HepG2 (cell line): ENCODE measurements at regions not wholly inside any gene's neighbourhood (a gene's known extent, or its start where the extent isn't known, plus 50 kb on each side); places are given as distances from the start of the nearest gene placed in this dataset.

Experiments
- ATAC-seq: fragments of 200-7000 bp; cut with Tn5 transposase; 3 replicates; pipeline ENCODE4 v1.9.1; 2020; ENCODE audit warnings: mild to moderate bottlenecking, moderate library complexity
- BruUV-seq: library from RNA; stranded (reverse); fragments of 400-500 nt; replicated peaks from 2 replicates; lab custom pipeline; 2021; lab: Mats Ljungman, UMichigan
- CTCF ChIA-PET: fragments of 300-600 bp; formaldehyde crosslinking; extraction: SDS; loops from one replicate; lab custom pipeline; 2021; ENCODE audit warnings: low total read pairs, inconsistent platforms, low intra/inter-chr PET ratio; lab: Yijun Ruan, JAX
- POLR2A ChIA-PET: fragments of 350-600 bp; sonication (Branson Sonifier 250); formaldehyde crosslinking; loops from one replicate; lab custom pipeline; 2020; ENCODE audit warnings: antibody characterized with exemption, inconsistent platforms; lab: Yijun Ruan, JAX
- DNase-seq: peaks from one replicate; pipeline ENCODE4 v3.0.0-alpha.2; 2015; ENCODE audit warnings: low spot score
- FAIRE-seq: peaks from 3 replicates; lab custom pipeline; 2011; peaks lifted over from hg19 to GRCh38; lab: Jason Lieb, UNC
- H2AFZ ChIP-seq: one replicate; pipeline ENCODE4 v1.6.1; 2011; ENCODE audit warnings: low read length, inconsistent platforms
- H3K27ac ChIP-seq: fragments of 300-600 bp; 3 replicates; pipeline ENCODE4 v1.8.0; 2011; ENCODE audit warnings: mixed run types, mild to moderate bottlenecking, mixed read lengths, low read length, inconsistent platforms; ENCODE audit not compliant: insufficient read depth; ENCODE audit errors: extremely low read length
- H3K27me3 ChIP-seq, 2 experiments: fragments of 200-600 bp in 1 of 2; 2 replicates in 1 of 2; 3 replicates in 1 of 2; pipeline versions ENCODE4 v1.6.0 to v1.8.0; 2011; ENCODE audit warnings: low read length in 2 of 2, mild to moderate bottlenecking in 2 of 2, moderate library complexity in 2 of 2, inconsistent platforms in 1 of 2; ENCODE audit not compliant: insufficient read depth in 2 of 2, control insufficient read depth in 1 of 2
- H3K36me3 ChIP-seq, 2 experiments: fragments of 200-600 bp in 1 of 2; replicated peaks in 1 of 2; 2 replicates in 1 of 2; 3 replicates in 1 of 2; pipeline versions ENCODE4 v1.5.1 to v1.8.0; 2011; ENCODE audit warnings: low read length in 2 of 2, inconsistent platforms in 1 of 2; ENCODE audit not compliant: insufficient read depth in 2 of 2, control insufficient read depth in 1 of 2
- H3K4me1 ChIP-seq: 2 replicates; pipeline ENCODE4 v1.5.1; 2012; ENCODE audit warnings: low read length, inconsistent platforms; ENCODE audit not compliant: insufficient read depth
- H3K4me2 ChIP-seq: 2 replicates; pipeline ENCODE4 v1.6.0; 2011; ENCODE audit warnings: low read depth, low read length, inconsistent platforms
- H3K4me3 ChIP-seq, 3 experiments: fragments of 200-600 bp in 1 of 3; sonication (generic), shearing (Covaris generic) in 1 of 3; replicated peaks in 1 of 3; 2 replicates each; pipeline ENCODE4 v1.5.1; 2011 to 2016; ENCODE audit warnings: low read length in 3 of 3, inconsistent platforms in 2 of 3, low read depth in 2 of 3, mild to moderate bottlenecking in 2 of 3, control low read depth in 1 of 3, mixed read lengths in 1 of 3; ENCODE audit not compliant: insufficient read depth in 1 of 3
- H3K79me2 ChIP-seq: one replicate; pipeline ENCODE4 v1.6.1; 2011; ENCODE audit warnings: low read length, inconsistent platforms; ENCODE audit not compliant: insufficient read depth
- H3K9ac ChIP-seq: 2 replicates; pipeline ENCODE4 v1.6.0; 2011; ENCODE audit warnings: mild to moderate bottlenecking, low read depth, low read length, inconsistent platforms; ENCODE audit not compliant: insufficient read depth
- H3K9me3 ChIP-seq: 2 replicates; pipeline ENCODE4 v1.5.1; 2012; ENCODE audit warnings: mild to moderate bottlenecking, low read length
- H4K20me1 ChIP-seq: 2 replicates; pipeline ENCODE4 v1.6.0; 2011; ENCODE audit warnings: inconsistent platforms, mild to moderate bottlenecking, low read length, moderate library complexity; ENCODE audit not compliant: insufficient read depth
- CREB1 ChIP-seq, 2 experiments: fragments of 450-650 bp in 1 of 2; IDR thresholded peaks; 2 replicates each; pipeline ENCODE4 v1.6.1; 2016 to 2017; ENCODE audit warnings: control low read depth in 1 of 2, mild to moderate bottlenecking in 1 of 2, missing compliant biosample characterization in 1 of 2, missing genetic modification characterization in 1 of 2
- HDAC6 ChIP-seq: fragments of 200-600 bp; sonication (generic); IDR thresholded peaks from 2 replicates; pipeline ENCODE4 v1.7.0; 2017; ENCODE audit warnings: mild to moderate bottlenecking, antibody characterized with exemption, low read length, low read depth
- NFKBIZ ChIP-seq: IDR thresholded peaks from 2 replicates; pipeline ENCODE4 v1.6.1; 2018; ENCODE audit warnings: missing genetic modification reagents, missing compliant biosample characterization
- SETDB1 ChIP-seq: sonication (generic); formaldehyde crosslinking; IDR thresholded peaks from 2 replicates; pipeline ENCODE4 v1.5.1; 2020; ENCODE audit warnings: missing genetic modification reagents, mild to moderate bottlenecking, borderline replicate concordance
- THAP7 ChIP-seq: sonication (generic); formaldehyde crosslinking; IDR thresholded peaks from 2 replicates; pipeline ENCODE4 v1.8.1; 2023; ENCODE audit warnings: mild to moderate bottlenecking, missing genetic modification reagents
- ZMYM3 ChIP-seq: sonication (generic); formaldehyde crosslinking; IDR thresholded peaks from 2 replicates; pipeline ENCODE4 v1.5.1; 2020; ENCODE audit warnings: mild to moderate bottlenecking, missing genetic modification reagents
- ZNF607 ChIP-seq: sonication (generic); formaldehyde crosslinking; IDR thresholded peaks from 2 replicates; pipeline ENCODE4 v1.5.1; 2020; ENCODE audit warnings: missing genetic modification reagents, mild to moderate bottlenecking, borderline replicate concordance
- ZSCAN21 ChIP-seq: sonication (generic); formaldehyde crosslinking; IDR thresholded peaks from 2 replicates; pipeline ENCODE4 v1.8.0; 2022; ENCODE audit warnings: mild to moderate bottlenecking, missing genetic modification reagents, moderate library complexity, borderline replicate concordance
- ZSCAN30 ChIP-seq: sonication (generic); formaldehyde crosslinking; IDR thresholded peaks from 2 replicates; pipeline ENCODE4 v1.5.0; 2020; ENCODE audit warnings: mild to moderate bottlenecking, missing genetic modification reagents
- WGBS: methylation state at CpG from one replicate; pipeline ENCODE4 v1.1.6; 2017; ENCODE audit warnings: low lambda C conversion rate; 5-methylcytosine and 5-hydroxymethylcytosine counted together
- in situ Hi-C: cut with HindIII; loops from 2 replicates; pipeline ENCODE4 v1.10.0; 2017; ENCODE audit warnings: low pct_unique_long_range_greater_than_20kb; ENCODE audit not compliant: extremely low pct_ligation_motif_present
- intact Hi-C: fragments of 100-400 bp; cut with micrococcal nuclease; formaldehyde crosslinking; loops from one replicate; pipeline ENCODE4 v1.10.0; 2022; ENCODE audit not compliant: unreplicated experiment
- TF ChIP-seq, protein P1 (sequence below): sonication (generic); formaldehyde crosslinking; IDR thresholded peaks from 2 replicates; pipeline ENCODE4 v1.5.0; 2020; ENCODE audit warnings: mild to moderate bottlenecking, missing genetic modification reagents, moderate library complexity

GRCh38 chr18:66764230-66764629 is 160.3 kb upstream of the CDH19 start (continued):
- TF ChIP-seq, protein P1, sequence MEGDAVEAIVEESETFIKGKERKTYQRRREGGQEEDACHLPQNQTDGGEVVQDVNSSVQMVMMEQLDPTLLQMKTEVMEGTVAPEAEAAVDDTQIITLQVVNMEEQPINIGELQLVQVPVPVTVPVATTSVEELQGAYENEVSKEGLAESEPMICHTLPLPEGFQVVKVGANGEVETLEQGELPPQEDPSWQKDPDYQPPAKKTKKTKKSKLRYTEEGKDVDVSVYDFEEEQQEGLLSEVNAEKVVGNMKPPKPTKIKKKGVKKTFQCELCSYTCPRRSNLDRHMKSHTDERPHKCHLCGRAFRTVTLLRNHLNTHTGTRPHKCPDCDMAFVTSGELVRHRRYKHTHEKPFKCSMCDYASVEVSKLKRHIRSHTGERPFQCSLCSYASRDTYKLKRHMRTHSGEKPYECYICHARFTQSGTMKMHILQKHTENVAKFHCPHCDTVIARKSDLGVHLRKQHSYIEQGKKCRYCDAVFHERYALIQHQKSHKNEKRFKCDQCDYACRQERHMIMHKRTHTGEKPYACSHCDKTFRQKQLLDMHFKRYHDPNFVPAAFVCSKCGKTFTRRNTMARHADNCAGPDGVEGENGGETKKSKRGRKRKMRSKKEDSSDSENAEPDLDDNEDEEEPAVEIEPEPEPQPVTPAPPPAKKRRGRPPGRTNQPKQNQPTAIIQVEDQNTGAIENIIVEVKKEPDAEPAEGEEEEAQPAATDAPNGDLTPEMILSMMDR (CRISPR knock-in tag), result no peak

- 26% methylated on average over 4 of the region's 4 CpGs for WGBS
- no peak overlapping the region for H3K27ac ChIP-seq
- ChIA-PET CTCF (no interaction called here), POLR2A (no interaction called here)
- TF ChIP-seq SETDB1 (CRISPR knock-in tag) (no peak), ZMYM3 (CRISPR knock-in tag) (no peak), CREB1 (IDR thresholded peaks at IDR 0.05) (no peak), CREB1 (CRISPR knock-in tag; IDR thresholded peaks at IDR 0.05) (no peak), ZSCAN30 (no peak), ZNF607 (CRISPR knock-in tag) (no peak), ZSCAN21 (CRISPR knock-in tag) (no peak), NFKBIZ (CRISPR knock-in tag) (no peak), HDAC6 (no peak), THAP7 (CRISPR knock-in tag) (no peak)
- no peaks in the 10 kb centered on the region for H3K9me3 ChIP-seq
- no peaks in the 10 kb centered on the region for H4K20me1 ChIP-seq
- no peaks in the 10 kb centered on the region for H3K79me2 ChIP-seq
- H3K4me1 ChIP-seq, result no peaks in the 10 kb centered on the region
- intact Hi-C loops, result no loop called here
- H3K4me3 ChIP-seq, result no peak overlapping the region
- H3K4me2 ChIP-seq, result no peak overlapping the region
- no peak overlapping the region for H2AFZ ChIP-seq
- BruUV-seq, result no TSS peak
- in situ Hi-C loops, result no loop called here
- ATAC-seq (no peak), FAIRE-seq (no peak), DNase-seq (no peak)
- no peak overlapping the region for H3K9ac ChIP-seq
- no peaks in the 10 kb centered on the region for H3K36me3 ChIP-seq
- no peaks in the 10 kb centered on the region; a peak in 1 of 5 replicates for H3K27me3 ChIP-seq
These were observed 157.3 kb upstream of the CDH19 start for GRCh38 chr18:66761166-66761565.
